Thyroid gland (tissue), 4 donors: ENCODE measurements at regions not wholly inside any gene's neighbourhood (a gene's known extent, or its start where the extent isn't known, plus 50 kb on each side); places are given as distances from the start of the nearest gene placed in this dataset.
"Not testable (repeated sequence)": the region's sequence is repeated elsewhere in the genome, so short reads cannot be mapped to it uniquely, and the experiment has no call there.

Source experiments
- POLR2A ChIP-seq, 2 donors: fragments of 450-650 bp; IDR thresholded peaks; one replicate each; pipeline ENCODE4 v1.6.1; 2017; ENCODE audit warnings: antibody characterized with exemption in 2 of 2, mild to moderate bottlenecking in 2 of 2, moderate library complexity in 1 of 2
- TF ChIP-seq, protein P1 (sequence below), 6 experiments: fragments of 200-600 bp in 3 of 6; fragments of 450-650 bp in 3 of 6; sonication (generic) in 3 of 6; IDR thresholded peaks; one replicate each; pipeline ENCODE4 v1.5.1; 2016 to 2019; ENCODE audit warnings: antibody characterized with exemption in 6 of 6, mild to moderate bottlenecking in 2 of 6, inconsistent platforms in 1 of 6, moderate library complexity in 1 of 6

DNA sequence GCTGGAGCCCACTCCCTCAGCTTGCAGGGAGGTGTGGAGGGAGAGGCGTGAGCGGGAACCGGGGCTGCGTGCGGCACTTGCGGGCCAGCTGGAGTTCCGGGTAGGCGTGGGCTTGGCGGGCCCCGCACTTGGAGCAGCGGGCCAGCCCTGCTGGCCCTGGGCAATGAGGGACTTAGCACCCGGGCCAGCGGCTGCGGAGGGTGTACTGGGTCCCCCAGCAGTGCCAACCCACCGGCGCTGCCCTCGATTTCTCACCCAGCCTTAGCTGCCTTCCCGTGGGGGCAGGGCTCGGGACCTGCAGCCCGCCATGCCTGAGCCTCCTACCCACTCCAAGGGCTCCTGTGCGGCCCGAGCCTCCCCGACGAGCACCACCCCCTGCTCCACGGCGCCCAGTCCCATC, 61.9 kb upstream of the DHRS4 start:
- TF ChIP-seq, protein P1, sequence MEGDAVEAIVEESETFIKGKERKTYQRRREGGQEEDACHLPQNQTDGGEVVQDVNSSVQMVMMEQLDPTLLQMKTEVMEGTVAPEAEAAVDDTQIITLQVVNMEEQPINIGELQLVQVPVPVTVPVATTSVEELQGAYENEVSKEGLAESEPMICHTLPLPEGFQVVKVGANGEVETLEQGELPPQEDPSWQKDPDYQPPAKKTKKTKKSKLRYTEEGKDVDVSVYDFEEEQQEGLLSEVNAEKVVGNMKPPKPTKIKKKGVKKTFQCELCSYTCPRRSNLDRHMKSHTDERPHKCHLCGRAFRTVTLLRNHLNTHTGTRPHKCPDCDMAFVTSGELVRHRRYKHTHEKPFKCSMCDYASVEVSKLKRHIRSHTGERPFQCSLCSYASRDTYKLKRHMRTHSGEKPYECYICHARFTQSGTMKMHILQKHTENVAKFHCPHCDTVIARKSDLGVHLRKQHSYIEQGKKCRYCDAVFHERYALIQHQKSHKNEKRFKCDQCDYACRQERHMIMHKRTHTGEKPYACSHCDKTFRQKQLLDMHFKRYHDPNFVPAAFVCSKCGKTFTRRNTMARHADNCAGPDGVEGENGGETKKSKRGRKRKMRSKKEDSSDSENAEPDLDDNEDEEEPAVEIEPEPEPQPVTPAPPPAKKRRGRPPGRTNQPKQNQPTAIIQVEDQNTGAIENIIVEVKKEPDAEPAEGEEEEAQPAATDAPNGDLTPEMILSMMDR (IDR thresholded peaks at IDR 0.05) = not testable (repeated sequence)
- not testable (repeated sequence) for TF ChIP-seq POLR2A (IDR thresholded peaks at IDR 0.05)
